RPMI7951 (cell line): ENCODE measurements at regions not wholly inside any gene's neighbourhood (a gene's known extent, or its start where the extent isn't known, plus 50 kb on each side); places are given as distances from the start of the nearest gene placed in this dataset.

Experiments used
- DNase-seq: peaks from one replicate; pipeline ENCODE4 v3.0.0-alpha.2; 2012; ENCODE audit warnings: low read depth

DNA sequence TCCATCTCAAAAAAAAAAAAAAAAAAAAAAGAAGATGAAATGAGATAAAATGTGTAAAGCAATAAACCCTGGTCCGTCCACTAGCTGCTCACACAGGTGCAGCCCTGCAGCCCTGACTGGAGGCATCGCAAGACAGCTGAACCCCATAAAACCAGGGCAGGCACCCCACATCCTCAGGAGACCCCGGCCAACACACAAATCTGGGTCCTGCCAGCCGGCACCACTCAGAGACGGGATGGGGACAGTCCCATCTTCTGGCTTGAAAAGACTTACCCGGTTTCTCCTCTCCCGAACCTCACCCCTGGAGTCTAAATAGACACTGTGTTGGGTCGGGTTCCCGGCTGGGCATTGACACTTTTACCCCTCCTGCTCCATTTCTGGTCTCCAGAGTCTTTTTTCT is 52.7 kb upstream of the TNRC6C start:
- no peak for DNase-seq

DNA sequence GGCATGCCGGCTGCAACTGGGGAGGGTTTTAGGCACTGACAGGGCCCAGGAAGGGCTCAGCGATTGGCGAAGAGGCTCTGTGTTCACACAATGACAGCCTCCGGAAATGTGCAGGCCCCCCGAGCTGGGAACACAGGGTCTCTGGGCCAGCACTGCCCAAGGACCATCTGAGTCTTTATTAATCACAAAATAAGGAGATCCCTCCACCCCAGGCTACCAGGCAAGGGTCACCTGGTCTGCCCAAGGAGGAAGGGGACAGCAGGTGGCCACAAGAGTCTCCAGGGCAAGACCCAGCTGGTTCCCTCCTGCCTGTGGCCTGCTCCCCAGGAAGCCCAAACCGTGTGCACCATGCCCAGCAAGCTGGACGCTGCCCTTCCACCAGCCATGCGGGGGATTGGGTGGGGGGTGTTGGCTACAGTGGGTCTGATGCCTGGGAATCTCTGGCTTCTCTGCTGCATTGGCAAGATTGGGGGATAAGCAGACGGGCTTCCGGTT is 52.1 kb upstream of the TNRC6C start:
- no peak for DNase-seq

- DNase-seq = no peak
Measured at GRCh38 chr17:77907497-77908461, 50.7 kb upstream of the TNRC6C start.

DNA sequence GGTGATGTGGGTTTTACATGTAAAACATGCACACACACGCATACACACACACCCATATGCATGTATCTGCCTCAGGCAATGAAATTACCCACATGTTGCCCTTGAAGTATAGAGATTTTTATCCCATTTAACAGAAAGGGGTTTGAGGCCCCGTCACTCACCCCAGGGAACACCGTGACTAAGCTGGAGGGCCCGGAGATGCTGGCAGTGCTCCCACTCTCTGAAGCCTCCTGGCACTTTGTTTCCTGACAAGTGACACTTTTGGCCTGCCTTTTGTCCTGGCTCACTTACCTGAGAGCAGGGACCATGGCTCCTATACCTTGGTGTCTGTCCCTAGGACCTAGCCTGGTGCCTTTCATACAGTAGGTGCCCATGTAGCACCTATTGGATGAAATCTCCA is 50.0 kb upstream of the TNRC6C start:
- no peak for DNase-seq
